ENCODE measurements at regions not wholly inside any gene's neighbourhood (a gene's known extent, or its start where the extent isn't known, plus 50 kb on each side); places are given as distances from the start of the nearest gene placed in this dataset.

- no peaks in the 10 kb centered on the region for H3K4me1 ChIP-seq
- no peak overlapping the region for H3K27ac ChIP-seq
- H3K9me3 ChIP-seq: no peaks in the 10 kb centered on the region
- intact Hi-C loops (cut with DNase I): no loop called here
- H3K27me3 ChIP-seq: no peaks in the 10 kb centered on the region
- no peak for DNase-seq
- H3K36me3 ChIP-seq: no peaks in the 10 kb centered on the region
- H3K4me3 ChIP-seq: no peak overlapping the region
- no peak for TF ChIP-seq CTCF (IDR thresholded peaks at IDR 0.05)
- no peak overlapping the region for H3K9ac ChIP-seq (ENCODE audit: low read depth in 2 of 2, low read length in 2 of 2)
These were observed 133.4 kb downstream of the ATG4C start for GRCh38 chr1:62917314-62917713.

GRCh38 chr1:62917805-62918204, 133.9 kb downstream of the ATG4C start:
- no peak for TF ChIP-seq CTCF (IDR thresholded peaks at IDR 0.05)
- no peak overlapping the region for H3K4me3 ChIP-seq
- H3K9ac ChIP-seq (ENCODE audit: low read depth in 2 of 2, low read length in 2 of 2): no peak overlapping the region
- H3K27me3 ChIP-seq: no peaks in the 10 kb centered on the region
- intact Hi-C loops (cut with DNase I): no loop called here
- H3K4me1 ChIP-seq: no peaks in the 10 kb centered on the region
- no peaks in the 10 kb centered on the region for H3K9me3 ChIP-seq
- H3K36me3 ChIP-seq: no peaks in the 10 kb centered on the region
- no peak overlapping the region for H3K27ac ChIP-seq
- DNase-seq: no peak

GRCh38 chr1:62918700-62919099, 134.8 kb downstream of the ATG4C start:
- intact Hi-C loops (cut with DNase I): no loop called here
- no peaks in the 10 kb centered on the region for H3K9me3 ChIP-seq
- DNase-seq: no peak
- H3K27ac ChIP-seq: no peak overlapping the region
- no peaks in the 10 kb centered on the region for H3K4me1 ChIP-seq
- no peaks in the 10 kb centered on the region for H3K36me3 ChIP-seq
- H3K4me3 ChIP-seq: no peak overlapping the region
- H3K9ac ChIP-seq (ENCODE audit: low read depth in 2 of 2, low read length in 2 of 2): no peak overlapping the region
- no peaks in the 10 kb centered on the region for H3K27me3 ChIP-seq
- no peak for TF ChIP-seq CTCF (IDR thresholded peaks at IDR 0.05)

GRCh38 chr1:62922006-62922405, 138.1 kb downstream of the ATG4C start:
- Histone ChIP-seq H3K4me3 (no peak overlapping the region), H3K9me3 (no peaks in the 10 kb centered on the region), H3K27ac (no peak overlapping the region), H3K4me1 (no peaks in the 10 kb centered on the region), H3K27me3 (no peaks in the 10 kb centered on the region), H3K9ac (ENCODE audit: low read depth in 2 of 2, low read length in 2 of 2) (no peak overlapping the region), H3K36me3 (no peaks in the 10 kb centered on the region)
- no peak for DNase-seq
- TF ChIP-seq CTCF (IDR thresholded peaks at IDR 0.05): no peak
- intact Hi-C loops (cut with DNase I): no loop called here

- intact Hi-C loops (cut with DNase I): no loop called here
- DNase-seq: no peak
- TF ChIP-seq CTCF (IDR thresholded peaks at IDR 0.05): no peak
- Histone ChIP-seq H3K4me3 (no peak overlapping the region), H3K27me3 (no peaks in the 10 kb centered on the region), H3K36me3 (no peaks in the 10 kb centered on the region), H3K9me3 (no peaks in the 10 kb centered on the region), H3K4me1 (no peaks in the 10 kb centered on the region), H3K9ac (ENCODE audit: low read depth in 2 of 2, low read length in 2 of 2) (no peak overlapping the region), H3K27ac (no peak overlapping the region)
These were observed 141.3 kb downstream of the ATG4C start for GRCh38 chr1:62924983-62925790.

Data from colonic mucosa (tissue), 4 donors.